Upper lobe of left lung (tissue), 4 donors: ENCODE measurements at regions not wholly inside any gene's neighbourhood (a gene's known extent, or its start where the extent isn't known, plus 50 kb on each side); places are given as distances from the start of the nearest gene placed in this dataset.
"Not testable (repeated sequence)": the region's sequence is repeated elsewhere in the genome, so short reads cannot be mapped to it uniquely, and the experiment has no call there.

ENCODE experiments used
- EP300 ChIP-seq, 4 donors: sonication (generic); formaldehyde crosslinking; IDR thresholded peaks; one replicate each; pipeline ENCODE4 v1.5.1; 2017; ENCODE audit warnings: antibody characterized with exemption in 4 of 4, control low read depth in 2 of 4
- POLR2A ChIP-seq, 4 donors: fragments of 450-650 bp; IDR thresholded peaks; one replicate each; pipeline ENCODE4 v1.5.1; 2016 to 2017; ENCODE audit warnings: antibody characterized with exemption in 4 of 4, mild to moderate bottlenecking in 2 of 4
- TF ChIP-seq, protein P1 (sequence below), 6 experiments: fragments of 450-650 bp in 4 of 6; fragments of 200-600 bp in 2 of 6; sonication (generic) in 2 of 6; IDR thresholded peaks; one replicate each; pipeline ENCODE4 v1.5.1; 2016 to 2019; ENCODE audit warnings: antibody characterized with exemption in 6 of 6

DNA sequence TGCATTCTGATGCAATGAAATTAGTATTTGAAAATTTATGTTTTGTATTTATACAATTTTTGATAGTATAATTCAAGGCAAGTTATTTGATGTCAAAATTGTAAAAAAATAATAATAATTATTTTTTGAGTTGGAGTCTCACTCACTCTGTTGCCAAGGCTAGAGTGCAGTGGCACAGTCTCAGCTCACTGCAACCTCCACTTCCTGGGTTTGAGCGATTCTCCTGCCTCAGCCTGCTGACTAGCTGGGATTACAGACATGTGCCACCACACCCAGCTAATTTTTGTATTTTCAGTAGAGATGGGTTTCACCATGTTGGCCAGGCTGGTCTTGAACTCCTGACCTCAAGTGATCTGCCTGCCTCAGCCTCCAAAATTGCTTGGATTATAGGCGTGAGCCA, 342.4 kb upstream of the ARPP21 start:
- TF ChIP-seq, protein P1, sequence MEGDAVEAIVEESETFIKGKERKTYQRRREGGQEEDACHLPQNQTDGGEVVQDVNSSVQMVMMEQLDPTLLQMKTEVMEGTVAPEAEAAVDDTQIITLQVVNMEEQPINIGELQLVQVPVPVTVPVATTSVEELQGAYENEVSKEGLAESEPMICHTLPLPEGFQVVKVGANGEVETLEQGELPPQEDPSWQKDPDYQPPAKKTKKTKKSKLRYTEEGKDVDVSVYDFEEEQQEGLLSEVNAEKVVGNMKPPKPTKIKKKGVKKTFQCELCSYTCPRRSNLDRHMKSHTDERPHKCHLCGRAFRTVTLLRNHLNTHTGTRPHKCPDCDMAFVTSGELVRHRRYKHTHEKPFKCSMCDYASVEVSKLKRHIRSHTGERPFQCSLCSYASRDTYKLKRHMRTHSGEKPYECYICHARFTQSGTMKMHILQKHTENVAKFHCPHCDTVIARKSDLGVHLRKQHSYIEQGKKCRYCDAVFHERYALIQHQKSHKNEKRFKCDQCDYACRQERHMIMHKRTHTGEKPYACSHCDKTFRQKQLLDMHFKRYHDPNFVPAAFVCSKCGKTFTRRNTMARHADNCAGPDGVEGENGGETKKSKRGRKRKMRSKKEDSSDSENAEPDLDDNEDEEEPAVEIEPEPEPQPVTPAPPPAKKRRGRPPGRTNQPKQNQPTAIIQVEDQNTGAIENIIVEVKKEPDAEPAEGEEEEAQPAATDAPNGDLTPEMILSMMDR (IDR thresholded peaks at IDR 0.05), result not testable (repeated sequence)
- TF ChIP-seq EP300, POLR2A (IDR thresholded peaks at IDR 0.05): not testable (repeated sequence)
